Keratinocyte (primary cell): ENCODE measurements at regions not wholly inside any gene's neighbourhood (a gene's known extent, or its start where the extent isn't known, plus 50 kb on each side); places are given as distances from the start of the nearest gene placed in this dataset.

Experiments used
- DNase-seq: peaks from one replicate; pipeline ENCODE4 v3.0.0-alpha.2; 2011; ENCODE audit warnings: low read depth, missing footprints, low spot score
- FAIRE-seq: peaks from 2 replicates; lab custom pipeline; 2011; peaks lifted over from hg19 to GRCh38; lab: Jason Lieb, UNC
- H2AFZ ChIP-seq: 2 replicates; pipeline ENCODE4 v1.6.0; 2012; ENCODE audit warnings: low read length, control low read depth, inconsistent platforms; ENCODE audit not compliant: control insufficient read depth
- H3K27ac ChIP-seq: 2 replicates; pipeline ENCODE4 v1.5.1; 2011; ENCODE audit warnings: low read length; ENCODE audit not compliant: control insufficient read depth, insufficient read depth
- H3K27me3 ChIP-seq: 3 replicates; pipeline ENCODE4 v1.6.0; 2011; ENCODE audit warnings: low read length; ENCODE audit not compliant: control insufficient read depth, insufficient read depth; ENCODE audit errors: extremely low read depth
- H3K36me3 ChIP-seq, 2 experiments: 2 replicates in 1 of 2; 3 replicates in 1 of 2; pipeline ENCODE4 v1.5.1; 2011; ENCODE audit warnings: low read length in 2 of 2, mild to moderate bottlenecking in 1 of 2; ENCODE audit not compliant: control insufficient read depth in 2 of 2, insufficient read depth in 2 of 2; ENCODE audit errors: extremely low read depth in 1 of 2
- H3K4me1 ChIP-seq: 3 replicates; pipeline ENCODE4 v1.5.1; 2011; ENCODE audit warnings: low read length; ENCODE audit not compliant: control insufficient read depth, insufficient read depth; ENCODE audit errors: extremely low read depth
- H3K4me2 ChIP-seq: 3 replicates; pipeline ENCODE4 v1.6.0; 2011; ENCODE audit warnings: low read depth, low read length; ENCODE audit not compliant: control insufficient read depth, insufficient read depth; ENCODE audit errors: extremely low read depth
- H3K4me3 ChIP-seq, 3 experiments: fragments of 200-600 bp in 1 of 3; sonication (generic) in 1 of 3; 2 replicates in 2 of 3; 3 replicates in 1 of 3; pipeline ENCODE4 v1.5.1; 2011 to 2016; ENCODE audit warnings: low read length in 3 of 3, mild to moderate bottlenecking in 3 of 3, control low read depth in 2 of 3, inconsistent platforms in 1 of 3, low read depth in 1 of 3, mixed read lengths in 1 of 3, mixed run types in 1 of 3, moderate library complexity in 1 of 3; ENCODE audit not compliant: control insufficient read depth in 2 of 3, insufficient read depth in 2 of 3; ENCODE audit errors: extremely low read depth in 1 of 3
- H3K79me2 ChIP-seq: 2 replicates; pipeline ENCODE4 v1.6.0; 2012; ENCODE audit warnings: low read length; ENCODE audit not compliant: control insufficient read depth, insufficient read depth
- H3K9ac ChIP-seq: 3 replicates; pipeline ENCODE4 v1.6.0; 2011; ENCODE audit warnings: low read length; ENCODE audit not compliant: control insufficient read depth, insufficient read depth; ENCODE audit errors: extremely low read depth
- H3K9me1 ChIP-seq: 3 replicates; pipeline ENCODE4 v1.6.0; 2011; ENCODE audit warnings: low read length; ENCODE audit not compliant: control insufficient read depth, insufficient read depth; ENCODE audit errors: extremely low read depth
- H3K9me3 ChIP-seq: 2 replicates; pipeline ENCODE4 v1.5.1; 2012; ENCODE audit warnings: low read depth, low read length; ENCODE audit not compliant: control insufficient read depth
- H4K20me1 ChIP-seq: 3 replicates; pipeline ENCODE4 v1.6.0; 2011; ENCODE audit warnings: low read length; ENCODE audit not compliant: control insufficient read depth, insufficient read depth; ENCODE audit errors: extremely low read depth
- EZH2 ChIP-seq: IDR thresholded peaks from one replicate; pipeline ENCODE4 v1.6.1; 2012; ENCODE audit warnings: inconsistent platforms, mild to moderate bottlenecking, low read length, moderate library complexity
- dilution Hi-C: fragments of 300-500 bp; cut with MboI; formaldehyde crosslinking; loops from one replicate; pipeline ENCODE4 v1.7.0; 2020; ENCODE audit warnings: low sequenced_read_pairs; ENCODE audit not compliant: extremely low pct_ligation_motif_present
- TF ChIP-seq, protein P1 (sequence below), 3 experiments: IDR thresholded peaks in 1 of 3; conservative IDR thresholded peaks in 1 of 3; optimal IDR thresholded peaks in 1 of 3; 2 replicates in 2 of 3; 3 replicates in 1 of 3; pipeline versions ENCODE3 to v1.5.1; 2011; ENCODE audit warnings: low read length in 3 of 3, mild to moderate bottlenecking in 3 of 3, moderate library complexity in 2 of 3, control low read depth in 1 of 3, inconsistent platforms in 1 of 3; ENCODE audit not compliant: insufficient read depth in 2 of 3; ENCODE audit errors: extremely low read depth in 1 of 3

DNA sequence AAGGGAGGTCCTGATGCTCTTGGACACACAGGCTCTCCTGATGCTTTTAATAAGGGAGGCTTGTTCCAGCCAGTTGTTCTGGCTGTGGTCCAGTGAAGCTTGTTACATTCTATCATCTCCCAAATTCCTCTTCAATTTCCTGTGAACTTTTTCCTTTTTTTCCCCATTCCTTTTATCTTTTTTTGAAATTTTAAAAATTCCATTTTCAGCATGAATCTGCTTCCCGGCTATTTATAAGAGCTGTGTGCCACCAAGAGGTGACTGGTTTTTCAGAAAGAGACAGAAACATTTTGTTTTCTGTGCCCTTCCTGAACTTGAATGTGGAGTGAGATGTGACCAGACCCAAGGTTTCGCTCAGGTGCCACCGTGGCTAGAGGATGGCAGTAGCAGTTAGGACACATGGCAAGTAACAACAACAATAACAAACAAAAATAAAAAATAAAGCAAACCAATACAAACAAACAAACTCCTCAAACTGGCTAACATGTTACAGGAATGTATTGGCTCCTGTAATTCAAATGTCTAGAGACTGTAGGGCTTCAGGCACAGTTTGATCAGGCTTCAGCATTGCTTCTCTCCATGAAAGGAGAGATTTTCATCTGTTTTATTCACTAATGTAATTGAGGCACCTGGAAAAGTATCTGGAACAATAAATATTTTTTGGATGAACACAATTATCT, 121.1 kb downstream of the BOD1 start:
- Histone ChIP-seq H3K9me1 (no peaks in the 10 kb centered on the region), H3K4me3 (no peak overlapping the region), H2AFZ (no peak overlapping the region), H3K27me3 (peaks cover 4% of the 10 kb centered on the region), H3K79me2 (no peaks in the 10 kb centered on the region), H4K20me1 (no peaks in the 10 kb centered on the region), H3K4me1 (no peaks in the 10 kb centered on the region), H3K36me3 (no peaks in the 10 kb centered on the region), H3K9me3 (no peaks in the 10 kb centered on the region), H3K9ac (no peak overlapping the region), H3K27ac (no peak overlapping the region), H3K4me2 (no peak overlapping the region)
- no peak for DNase-seq
- no peak for FAIRE-seq
- dilution Hi-C loops, result no loop called here
- TF ChIP-seq, protein P1, sequence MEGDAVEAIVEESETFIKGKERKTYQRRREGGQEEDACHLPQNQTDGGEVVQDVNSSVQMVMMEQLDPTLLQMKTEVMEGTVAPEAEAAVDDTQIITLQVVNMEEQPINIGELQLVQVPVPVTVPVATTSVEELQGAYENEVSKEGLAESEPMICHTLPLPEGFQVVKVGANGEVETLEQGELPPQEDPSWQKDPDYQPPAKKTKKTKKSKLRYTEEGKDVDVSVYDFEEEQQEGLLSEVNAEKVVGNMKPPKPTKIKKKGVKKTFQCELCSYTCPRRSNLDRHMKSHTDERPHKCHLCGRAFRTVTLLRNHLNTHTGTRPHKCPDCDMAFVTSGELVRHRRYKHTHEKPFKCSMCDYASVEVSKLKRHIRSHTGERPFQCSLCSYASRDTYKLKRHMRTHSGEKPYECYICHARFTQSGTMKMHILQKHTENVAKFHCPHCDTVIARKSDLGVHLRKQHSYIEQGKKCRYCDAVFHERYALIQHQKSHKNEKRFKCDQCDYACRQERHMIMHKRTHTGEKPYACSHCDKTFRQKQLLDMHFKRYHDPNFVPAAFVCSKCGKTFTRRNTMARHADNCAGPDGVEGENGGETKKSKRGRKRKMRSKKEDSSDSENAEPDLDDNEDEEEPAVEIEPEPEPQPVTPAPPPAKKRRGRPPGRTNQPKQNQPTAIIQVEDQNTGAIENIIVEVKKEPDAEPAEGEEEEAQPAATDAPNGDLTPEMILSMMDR (optimal IDR thresholded peaks at IDR 0.05 in 1 of 3, IDR thresholded peaks at IDR 0.05 in 1 of 3, conservative IDR thresholded peaks at IDR 0.05 in 1 of 3; ENCODE audit: extremely low read depth in 1 of 3, insufficient read depth in 2 of 3, low read length in 3 of 3), result no peak
- no peak for TF ChIP-seq EZH2

DNA sequence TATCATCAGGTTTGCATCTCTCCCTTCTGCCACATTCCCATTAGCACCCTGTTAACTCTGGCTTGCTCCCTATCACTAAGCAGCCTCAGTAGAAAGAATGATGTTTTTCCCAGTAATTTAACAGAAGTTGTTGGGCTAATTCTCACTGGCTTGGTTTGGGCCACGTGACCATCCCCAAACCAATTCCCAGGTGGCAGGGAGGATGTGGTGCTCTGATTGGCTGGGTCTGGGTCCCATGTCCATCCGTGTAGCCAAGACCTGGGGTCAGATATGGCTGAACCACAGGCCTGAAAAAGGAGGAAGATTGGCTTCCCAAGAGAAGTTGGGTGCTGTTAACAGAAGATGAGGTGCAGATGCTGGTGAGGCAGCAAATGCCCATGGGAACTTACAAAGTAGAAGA, 122.0 kb downstream of the BOD1 start:
- Histone ChIP-seq H3K4me2 (no peak overlapping the region), H3K36me3 (no peaks in the 10 kb centered on the region), H3K79me2 (no peaks in the 10 kb centered on the region), H3K9ac (no peak overlapping the region), H3K27me3 (peaks cover 4% of the 10 kb centered on the region), H3K4me3 (no peak overlapping the region), H3K27ac (no peak overlapping the region), H4K20me1 (no peaks in the 10 kb centered on the region), H3K4me1 (no peaks in the 10 kb centered on the region), H3K9me1 (no peaks in the 10 kb centered on the region), H3K9me3 (no peaks in the 10 kb centered on the region), H2AFZ (no peak overlapping the region)
- dilution Hi-C loops, result no loop called here
- TF ChIP-seq, protein P1 (optimal IDR thresholded peaks at IDR 0.05 in 1 of 3, IDR thresholded peaks at IDR 0.05 in 1 of 3, conservative IDR thresholded peaks at IDR 0.05 in 1 of 3; ENCODE audit: extremely low read depth in 1 of 3, insufficient read depth in 2 of 3, low read length in 3 of 3), result no peak
- FAIRE-seq (no peak), DNase-seq (no peak)
